GM12878 (cell line): ENCODE measurements at regions not wholly inside any gene's neighbourhood (a gene's known extent, or its start where the extent isn't known, plus 50 kb on each side); places are given as distances from the start of the nearest gene placed in this dataset.

Source experiments
- CEBPB ChIP-seq, 2 experiments: fragments of 150-350 bp in 1 of 2; IDR thresholded peaks; 2 replicates each; pipeline ENCODE4 v1.6.1; 2012 to 2014; ENCODE audit warnings: low read depth in 2 of 2, low read length in 2 of 2, borderline replicate concordance in 1 of 2, inconsistent platforms in 1 of 2
- FOS ChIP-seq: IDR thresholded peaks from 3 replicates; pipeline ENCODE4 v1.6.1; 2011; ENCODE audit warnings: borderline replicate concordance; ENCODE audit not compliant: insufficient read length; ENCODE audit errors: extremely low read depth
- KDM1A ChIP-seq: fragments of 200-600 bp; sonication (generic); IDR thresholded peaks from 2 replicates; pipeline ENCODE4 v1.6.1; 2016; ENCODE audit warnings: borderline replicate concordance
- MXI1 ChIP-seq: fragments of 150-350 bp; IDR thresholded peaks from 2 replicates; pipeline ENCODE4 v1.6.1; 2011; ENCODE audit warnings: low read depth, mild to moderate bottlenecking, inconsistent platforms, low read length, improper control_type of control experiment
- RELA ChIP-seq: fragments of 450-650 bp; IDR thresholded peaks from 2 replicates; pipeline ENCODE4 v1.8.0; 2014; ENCODE audit warnings: borderline replicate concordance; ENCODE audit not compliant: partially characterized antibody
- SUZ12 ChIP-seq: fragments of 200-600 bp; sonication (generic); IDR thresholded peaks from one replicate; pipeline ENCODE4 v1.6.1; 2018; ENCODE audit warnings: antibody characterized with exemption, mild to moderate bottlenecking; ENCODE audit not compliant: unreplicated experiment
- TF ChIP-seq, protein P1 (sequence below): IDR thresholded peaks from 2 replicates; pipeline ENCODE4 v1.6.1; 2012; ENCODE audit warnings: low read depth, low read length, improper control_type of control experiment
- TF ChIP-seq, protein P2 (sequence below), 3 experiments: IDR thresholded peaks in 2 of 3; conservative IDR thresholded peaks in 1 of 3; 2 replicates each; pipeline ENCODE4 v1.5.1; 2011; ENCODE audit warnings: low read depth in 3 of 3, low read length in 3 of 3, mild to moderate bottlenecking in 3 of 3, control low read depth in 2 of 3, moderate library complexity in 2 of 3, inconsistent platforms in 1 of 3, mixed read lengths in 1 of 3; ENCODE audit not compliant: control insufficient read depth in 2 of 3, insufficient read depth in 1 of 3; ENCODE audit errors: extremely low read depth in 1 of 3

DNA sequence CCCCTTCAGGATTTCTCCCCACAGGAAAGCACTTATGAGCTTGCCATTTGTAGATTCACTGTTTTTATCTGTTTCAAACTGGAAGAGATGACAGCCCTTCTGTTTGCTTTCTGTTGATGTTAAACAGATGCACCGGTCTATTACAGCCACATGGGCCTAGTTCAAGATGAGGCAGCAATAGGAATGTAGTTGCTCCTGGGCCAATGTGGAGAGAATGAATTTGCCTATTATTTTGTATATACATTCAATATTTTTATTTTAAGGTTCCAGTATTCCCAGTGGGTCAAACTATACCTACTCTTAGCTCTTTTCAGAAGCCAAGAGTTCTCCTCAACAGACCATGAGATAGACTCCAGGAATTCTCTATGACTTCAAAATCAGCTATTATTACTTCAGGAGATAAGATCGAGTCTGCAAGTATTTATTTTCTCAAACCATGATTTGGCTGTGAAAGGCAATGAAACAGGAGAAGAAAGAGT lies 461.6 kb downstream of the RASEF start:
- TF ChIP-seq KDM1A: no peak
- TF ChIP-seq MXI1: no peak
- no peak for TF ChIP-seq CEBPB (IDR thresholded peaks at IDR 0.05; ENCODE audit: borderline replicate concordance in 1 of 2, low read depth in 2 of 2, low read length in 2 of 2)
- TF ChIP-seq, protein P1, sequence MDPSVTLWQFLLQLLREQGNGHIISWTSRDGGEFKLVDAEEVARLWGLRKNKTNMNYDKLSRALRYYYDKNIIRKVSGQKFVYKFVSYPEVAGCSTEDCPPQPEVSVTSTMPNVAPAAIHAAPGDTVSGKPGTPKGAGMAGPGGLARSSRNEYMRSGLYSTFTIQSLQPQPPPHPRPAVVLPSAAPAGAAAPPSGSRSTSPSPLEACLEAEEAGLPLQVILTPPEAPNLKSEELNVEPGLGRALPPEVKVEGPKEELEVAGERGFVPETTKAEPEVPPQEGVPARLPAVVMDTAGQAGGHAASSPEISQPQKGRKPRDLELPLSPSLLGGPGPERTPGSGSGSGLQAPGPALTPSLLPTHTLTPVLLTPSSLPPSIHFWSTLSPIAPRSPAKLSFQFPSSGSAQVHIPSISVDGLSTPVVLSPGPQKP: no peak
- TF ChIP-seq SUZ12: no peak
- TF ChIP-seq, protein P2, sequence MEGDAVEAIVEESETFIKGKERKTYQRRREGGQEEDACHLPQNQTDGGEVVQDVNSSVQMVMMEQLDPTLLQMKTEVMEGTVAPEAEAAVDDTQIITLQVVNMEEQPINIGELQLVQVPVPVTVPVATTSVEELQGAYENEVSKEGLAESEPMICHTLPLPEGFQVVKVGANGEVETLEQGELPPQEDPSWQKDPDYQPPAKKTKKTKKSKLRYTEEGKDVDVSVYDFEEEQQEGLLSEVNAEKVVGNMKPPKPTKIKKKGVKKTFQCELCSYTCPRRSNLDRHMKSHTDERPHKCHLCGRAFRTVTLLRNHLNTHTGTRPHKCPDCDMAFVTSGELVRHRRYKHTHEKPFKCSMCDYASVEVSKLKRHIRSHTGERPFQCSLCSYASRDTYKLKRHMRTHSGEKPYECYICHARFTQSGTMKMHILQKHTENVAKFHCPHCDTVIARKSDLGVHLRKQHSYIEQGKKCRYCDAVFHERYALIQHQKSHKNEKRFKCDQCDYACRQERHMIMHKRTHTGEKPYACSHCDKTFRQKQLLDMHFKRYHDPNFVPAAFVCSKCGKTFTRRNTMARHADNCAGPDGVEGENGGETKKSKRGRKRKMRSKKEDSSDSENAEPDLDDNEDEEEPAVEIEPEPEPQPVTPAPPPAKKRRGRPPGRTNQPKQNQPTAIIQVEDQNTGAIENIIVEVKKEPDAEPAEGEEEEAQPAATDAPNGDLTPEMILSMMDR (IDR thresholded peaks at IDR 0.05 in 2 of 3, conservative IDR thresholded peaks at IDR 0.05 in 1 of 3; ENCODE audit: control insufficient read depth in 2 of 3, extremely low read depth in 1 of 3, insufficient read depth in 1 of 3, low read depth in 3 of 3, low read length in 3 of 3): no peak
- TF ChIP-seq FOS: no peak
- no peak for TF ChIP-seq RELA
